Renal cortex interstitium (tissue), 11 donors: ENCODE measurements at regions not wholly inside any gene's neighbourhood (a gene's known extent, or its start where the extent isn't known, plus 50 kb on each side); places are given as distances from the start of the nearest gene placed in this dataset.

Experiments used
- DNase-seq, 11 donors: peaks; one replicate each; pipeline ENCODE4 v3.0.0-alpha.2; 2013; ENCODE audit warnings: low read depth in 9 of 11, low spot score in 4 of 11; ENCODE audit errors: extremely low read depth in 1 of 11

DNA sequence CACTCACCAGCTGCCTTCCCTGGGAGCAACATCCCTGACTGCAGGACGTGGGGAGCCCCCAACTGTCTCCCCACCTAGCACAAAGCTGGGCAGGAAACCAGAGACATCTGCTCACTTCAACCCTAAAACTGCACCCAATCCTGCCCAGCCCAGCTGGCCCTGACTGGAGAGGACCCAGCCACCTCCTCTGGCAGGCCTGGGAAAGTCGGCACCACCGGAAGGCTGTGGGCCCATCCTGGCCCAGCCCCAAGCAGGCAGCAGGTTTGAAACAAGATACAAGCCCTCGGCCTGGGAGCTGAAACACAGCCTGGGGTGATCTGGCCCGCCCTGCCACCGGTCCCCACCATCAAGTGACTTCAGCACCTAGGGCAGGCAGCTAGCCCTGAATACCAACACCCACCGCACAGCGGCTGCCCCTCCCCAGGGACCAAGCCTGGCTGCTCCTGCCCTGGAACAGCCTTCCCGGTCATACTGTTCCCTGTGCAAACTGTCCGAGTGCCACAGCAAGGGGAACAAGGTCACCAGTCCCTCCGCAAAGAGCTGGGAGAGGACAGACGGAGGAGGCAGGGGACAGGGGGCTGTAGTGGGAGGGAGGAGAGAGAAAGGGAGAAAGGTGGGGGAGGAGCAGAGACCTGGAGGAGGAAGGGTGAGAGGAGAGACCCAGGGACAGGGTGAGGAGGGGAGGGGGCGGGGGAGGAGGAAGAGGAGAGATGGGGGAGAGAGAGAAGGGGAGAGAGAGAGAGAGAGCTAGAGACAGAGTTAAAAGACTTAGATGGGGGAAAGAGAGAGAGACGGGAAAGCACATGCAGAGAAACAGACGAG, 115.7 kb downstream of the RFLNA start:
- no peak for DNase-seq

DNA sequence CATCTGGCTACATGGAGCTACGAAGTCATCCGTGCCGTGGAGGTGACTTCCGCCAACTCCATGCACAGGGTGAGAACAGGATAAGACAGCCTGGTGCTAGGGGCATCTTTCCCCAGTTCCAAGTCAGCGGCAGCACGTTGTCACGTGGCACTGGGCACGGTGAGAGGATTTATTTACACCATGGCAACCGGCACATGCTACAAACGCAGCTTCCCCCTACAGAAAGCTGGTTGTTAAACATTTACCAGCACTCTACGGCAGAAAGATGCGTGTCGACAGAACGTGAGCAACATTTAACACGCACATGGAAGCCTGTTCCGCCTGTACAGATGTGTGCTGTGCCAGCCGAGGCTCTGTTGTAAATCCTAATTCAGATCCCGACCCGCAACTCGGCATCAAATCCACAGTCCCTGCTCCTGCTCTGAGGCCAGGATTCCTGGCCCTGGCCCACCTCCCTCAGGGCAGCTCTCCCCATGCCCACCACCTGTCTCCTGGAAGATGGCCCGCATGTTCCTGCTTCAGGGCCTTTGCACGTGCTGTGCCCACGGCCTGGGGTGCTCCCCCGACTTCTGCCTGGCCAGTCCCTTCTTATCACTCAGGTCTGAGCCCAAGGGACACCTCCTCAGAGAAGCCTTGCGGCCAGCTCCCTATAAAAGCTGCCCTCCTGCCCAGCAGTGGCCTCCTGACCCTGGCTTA, 114.1 kb downstream of the RFLNA start:
- DNase-seq, result peak in 2 of 11 donors; percentile 76 to 77

DNA sequence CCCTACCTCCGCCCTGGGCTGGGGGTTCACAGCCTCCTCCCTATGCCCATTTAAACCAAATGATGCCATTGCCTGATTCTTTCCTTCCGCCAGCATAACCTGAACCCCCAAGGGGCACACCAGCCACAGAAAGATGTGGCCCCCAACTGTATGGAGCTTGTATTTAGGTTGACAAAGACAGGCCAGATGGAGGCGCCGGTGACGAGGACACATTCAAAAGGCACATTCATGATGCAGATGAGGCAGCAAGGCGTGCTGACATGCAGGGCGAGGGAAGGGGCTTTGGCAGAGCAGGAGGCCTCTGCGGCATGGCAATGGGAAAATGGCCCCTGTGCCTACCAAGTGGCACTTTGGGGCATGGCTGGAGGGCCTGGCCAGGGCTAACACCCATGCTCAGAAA, 112.2 kb downstream of the RFLNA start:
- DNase-seq, result no peak

DNA sequence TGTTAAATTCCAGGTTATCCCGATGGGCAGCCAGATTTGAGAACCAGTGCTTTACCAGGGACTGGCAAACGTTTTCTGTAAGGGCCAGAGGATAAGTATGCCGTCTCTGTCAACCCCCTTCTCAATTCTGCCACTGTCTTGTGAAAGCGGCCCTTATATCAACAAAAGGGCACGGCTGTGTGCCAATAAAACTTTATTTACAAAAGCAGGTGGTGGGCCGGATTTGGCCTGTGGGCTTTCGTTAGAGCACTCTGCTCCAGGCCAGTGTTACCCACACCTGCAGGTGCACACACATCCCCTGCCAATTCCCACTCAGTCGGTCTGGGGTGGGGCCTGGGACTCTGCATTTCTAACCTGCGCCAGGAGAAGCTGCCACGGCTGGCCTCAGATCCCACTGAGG, 111.2 kb downstream of the RFLNA start:
- no peak for DNase-seq

DNA sequence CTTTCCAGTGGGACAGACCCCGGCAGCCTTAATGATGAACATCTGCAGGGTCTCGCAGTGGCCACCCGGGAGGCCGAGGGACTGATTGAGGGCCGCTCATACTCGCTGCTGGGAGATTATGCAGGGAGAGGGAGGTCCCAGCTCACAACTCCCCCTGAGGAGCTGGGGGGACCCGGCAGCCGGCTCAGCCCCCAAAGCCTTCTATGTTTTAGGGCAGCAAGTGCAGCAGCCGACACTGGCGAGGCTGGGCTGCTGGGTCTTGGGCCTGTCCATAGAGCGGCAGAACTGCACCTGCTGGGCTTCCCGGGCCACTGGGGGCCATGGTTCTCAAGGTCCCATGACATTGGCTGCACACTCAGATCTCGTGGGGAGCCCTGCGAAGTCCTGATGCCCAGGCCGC, 110.7 kb downstream of the RFLNA start:
- DNase-seq, result no peak

DNA sequence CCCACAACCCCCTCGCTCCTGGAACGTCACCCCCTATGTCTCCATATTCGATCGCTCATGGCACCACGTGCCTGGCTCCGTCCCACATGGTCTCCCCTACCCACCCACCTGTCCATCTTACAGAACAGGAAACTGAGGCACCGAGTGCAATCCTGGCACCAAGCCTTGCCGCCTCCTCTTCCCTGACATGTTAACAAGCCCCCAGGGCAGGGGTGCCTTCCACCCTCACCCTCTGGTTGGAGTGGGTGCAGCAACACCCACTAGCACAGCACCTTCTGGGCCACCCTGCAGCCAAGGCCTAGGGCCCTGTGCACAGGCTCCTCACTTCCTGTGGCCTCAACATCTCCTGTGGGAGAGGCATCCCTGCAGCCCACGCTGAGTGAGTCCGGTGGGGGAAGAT, 110.3 kb downstream of the RFLNA start:
- DNase-seq, result no peak

DNA sequence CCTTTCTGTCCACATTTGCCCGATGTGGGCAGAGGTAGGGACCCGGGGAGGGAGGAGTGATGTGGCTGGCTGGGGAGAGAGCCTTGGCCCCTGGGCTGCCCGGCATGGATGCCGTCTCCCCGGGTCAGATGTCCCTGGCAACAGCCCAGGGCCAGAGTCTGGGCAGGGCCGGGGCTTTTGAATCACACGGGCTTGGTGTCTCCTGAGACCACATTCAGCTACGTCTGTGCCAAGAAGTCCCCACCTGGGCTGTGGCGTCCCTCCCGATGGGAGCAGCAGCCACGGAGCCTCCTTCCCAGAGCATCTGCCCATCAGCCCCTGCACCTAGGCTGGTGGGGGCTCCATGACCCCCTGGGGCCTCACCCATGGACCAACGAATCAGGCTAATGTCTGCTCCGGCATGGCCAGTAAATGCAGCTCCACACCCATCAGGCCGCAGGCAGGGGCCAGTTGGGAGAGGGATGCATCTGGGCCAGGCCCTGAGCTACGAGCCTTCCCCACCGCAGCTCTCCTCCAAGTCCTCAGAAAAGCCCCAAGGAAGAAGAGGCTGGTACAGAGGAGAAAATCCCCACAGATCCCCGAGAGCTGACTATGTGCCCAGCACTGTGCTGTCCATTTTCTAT, 109.4 kb downstream of the RFLNA start:
- no peak for DNase-seq

DNA sequence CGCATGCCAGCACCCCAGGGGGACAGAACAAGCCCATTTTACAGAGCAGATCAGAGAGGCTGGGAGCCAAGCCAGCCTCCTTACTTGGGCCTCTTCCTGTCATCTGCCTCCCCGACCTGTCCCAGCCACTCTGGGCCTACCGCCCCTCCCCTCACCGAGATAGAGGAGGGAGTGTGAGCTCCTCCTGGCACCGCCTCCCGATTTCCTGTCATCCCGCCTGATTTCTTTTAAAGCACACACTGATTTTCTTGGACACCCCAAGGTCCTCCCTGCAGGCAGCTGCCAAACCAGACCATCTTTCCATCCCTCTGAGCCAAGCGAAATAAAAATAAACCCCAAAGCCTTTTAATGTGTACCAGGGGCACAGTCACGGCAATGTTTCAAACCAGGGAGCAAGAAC, 108.4 kb downstream of the RFLNA start:
- no peak for DNase-seq

DNA sequence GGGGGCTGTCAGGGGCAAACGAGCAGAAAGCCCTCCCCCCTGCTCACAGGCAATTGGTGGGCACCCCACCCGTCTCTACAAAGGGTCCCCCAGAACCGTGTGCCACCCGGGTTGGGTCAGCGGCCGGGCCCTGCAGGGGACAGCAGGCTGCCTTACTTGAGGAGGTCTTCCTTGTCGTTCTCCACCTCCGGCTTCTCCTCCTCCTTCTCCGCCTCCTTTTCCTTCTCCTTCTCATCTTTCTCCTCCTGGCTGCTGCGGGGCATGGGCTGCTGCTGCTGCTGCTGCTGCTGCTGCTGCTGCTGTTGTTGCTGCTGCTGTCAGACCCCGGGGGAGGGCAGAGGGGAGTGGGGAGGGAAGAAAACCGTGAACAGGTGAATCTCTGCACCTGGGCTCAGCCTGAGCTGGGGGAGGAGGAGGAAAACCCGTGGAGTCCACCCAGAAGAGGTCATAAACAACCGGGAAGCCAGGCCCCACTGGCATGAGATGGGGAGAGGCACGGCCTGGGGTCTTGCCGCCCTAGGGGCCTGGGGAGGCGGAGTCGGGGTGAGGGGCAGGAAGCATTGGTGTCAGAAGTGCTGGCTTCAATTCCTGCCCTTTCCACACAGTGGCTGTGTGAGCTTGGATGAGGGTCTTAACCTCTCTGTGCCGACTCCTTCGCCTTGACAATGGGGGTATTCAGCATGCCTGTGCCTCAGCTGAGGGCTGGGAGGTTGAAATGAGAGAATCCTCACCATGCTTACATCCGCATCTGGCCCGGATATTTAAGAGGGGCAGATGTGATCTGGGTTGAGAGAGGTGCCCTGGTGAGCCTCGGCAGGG, 107.6 kb downstream of the RFLNA start:
- no peak for DNase-seq

DNA sequence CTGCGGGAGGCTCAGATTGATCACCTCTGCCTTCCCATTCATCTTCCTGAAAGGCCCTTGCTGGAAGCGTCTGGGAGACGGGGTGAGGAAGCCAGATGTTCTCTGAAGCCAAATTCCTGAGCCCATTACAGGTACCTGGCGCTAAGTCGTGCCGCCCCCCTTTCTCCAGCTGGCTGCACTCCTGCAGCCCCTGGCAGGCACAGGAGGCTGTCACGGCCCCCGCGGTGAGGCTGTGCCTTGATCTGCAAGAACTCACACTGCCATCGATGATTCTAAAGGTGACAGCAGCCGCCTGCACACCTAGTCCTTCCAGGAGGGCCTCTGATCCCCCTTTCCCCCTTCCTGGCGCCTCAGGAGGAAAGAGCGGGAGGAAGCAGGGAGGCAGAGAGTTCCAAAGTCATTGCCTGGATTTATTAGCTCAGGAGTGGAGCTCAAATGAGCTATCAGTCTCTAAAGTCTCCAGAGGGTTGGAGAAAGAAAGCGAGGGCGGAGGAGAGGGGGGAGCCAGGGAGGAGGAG, 106.9 kb downstream of the RFLNA start:
- DNase-seq, result peak in 2 of 11 donors; percentile 29 to 59

DNA sequence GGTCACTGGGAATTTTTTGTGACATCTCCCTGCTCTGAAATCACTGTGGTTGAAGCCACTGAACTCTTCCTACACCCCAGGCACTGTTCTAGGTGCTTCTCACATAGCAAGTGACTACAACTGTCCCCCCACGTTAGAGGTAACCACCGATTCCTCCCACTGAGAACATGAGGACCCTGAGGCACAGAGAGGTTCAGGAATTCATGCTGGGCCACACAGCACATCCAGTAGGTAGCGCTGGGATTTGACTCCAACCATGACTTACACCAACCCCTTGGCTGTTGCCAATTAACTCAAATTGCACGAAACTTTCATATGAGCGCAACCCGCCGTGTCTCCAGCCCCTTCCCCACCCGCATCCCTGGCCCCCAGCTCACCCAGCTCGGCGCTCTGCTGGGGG, 105.2 kb downstream of the RFLNA start:
- DNase-seq, result no peak

DNA sequence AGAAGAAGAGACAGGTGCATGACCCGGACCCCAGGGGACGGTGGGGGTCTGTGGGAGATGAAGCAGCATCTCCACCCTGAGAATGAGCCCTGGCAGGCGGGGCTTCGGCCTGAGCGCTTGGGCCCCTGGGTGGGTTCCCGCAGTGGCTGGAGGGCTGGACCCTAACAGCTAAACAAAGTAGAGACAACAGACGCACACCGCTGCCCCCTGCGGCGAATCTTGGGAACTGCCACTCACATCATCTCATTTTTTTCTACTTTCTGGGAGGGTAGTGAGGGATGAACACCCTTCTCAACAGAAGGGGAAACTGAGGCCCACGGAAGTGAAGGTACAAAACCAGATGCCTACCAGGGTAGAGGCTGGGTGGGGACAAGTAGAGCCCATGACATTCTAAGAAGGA, 104.7 kb downstream of the RFLNA start:
- DNase-seq, result no peak

DNA sequence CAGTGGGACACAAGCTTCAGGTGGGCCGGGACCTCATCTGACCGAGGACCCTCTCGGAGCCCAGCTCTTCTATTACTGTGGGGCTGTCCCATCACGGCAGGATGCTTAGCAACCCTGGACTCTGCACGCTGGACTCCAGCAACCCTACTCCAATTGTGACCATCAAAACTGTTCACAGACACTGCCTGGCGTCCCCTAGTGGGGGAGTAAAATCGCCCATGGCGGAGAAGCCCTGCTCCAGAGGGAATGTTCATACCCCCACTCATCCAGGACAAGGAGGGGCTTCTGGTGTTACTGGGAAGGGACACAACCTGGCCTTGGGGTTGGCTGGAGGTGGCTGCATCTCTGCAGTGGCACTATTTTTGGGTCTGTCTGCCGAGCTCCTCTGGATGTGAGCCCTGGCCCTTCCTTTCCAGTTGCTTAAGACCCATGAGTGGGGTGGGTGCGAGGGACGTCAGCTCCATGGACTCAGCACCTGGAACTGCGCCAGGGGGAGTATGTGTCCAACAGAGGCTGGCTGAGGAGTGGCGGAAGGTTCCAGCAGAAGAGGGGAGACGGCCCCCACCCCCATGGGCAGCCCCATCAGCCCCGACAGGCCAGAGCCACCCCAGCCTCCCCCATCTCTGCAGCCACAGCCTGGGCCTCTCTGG, 103.8 kb downstream of the RFLNA start:
- DNase-seq, result no peak

DNA sequence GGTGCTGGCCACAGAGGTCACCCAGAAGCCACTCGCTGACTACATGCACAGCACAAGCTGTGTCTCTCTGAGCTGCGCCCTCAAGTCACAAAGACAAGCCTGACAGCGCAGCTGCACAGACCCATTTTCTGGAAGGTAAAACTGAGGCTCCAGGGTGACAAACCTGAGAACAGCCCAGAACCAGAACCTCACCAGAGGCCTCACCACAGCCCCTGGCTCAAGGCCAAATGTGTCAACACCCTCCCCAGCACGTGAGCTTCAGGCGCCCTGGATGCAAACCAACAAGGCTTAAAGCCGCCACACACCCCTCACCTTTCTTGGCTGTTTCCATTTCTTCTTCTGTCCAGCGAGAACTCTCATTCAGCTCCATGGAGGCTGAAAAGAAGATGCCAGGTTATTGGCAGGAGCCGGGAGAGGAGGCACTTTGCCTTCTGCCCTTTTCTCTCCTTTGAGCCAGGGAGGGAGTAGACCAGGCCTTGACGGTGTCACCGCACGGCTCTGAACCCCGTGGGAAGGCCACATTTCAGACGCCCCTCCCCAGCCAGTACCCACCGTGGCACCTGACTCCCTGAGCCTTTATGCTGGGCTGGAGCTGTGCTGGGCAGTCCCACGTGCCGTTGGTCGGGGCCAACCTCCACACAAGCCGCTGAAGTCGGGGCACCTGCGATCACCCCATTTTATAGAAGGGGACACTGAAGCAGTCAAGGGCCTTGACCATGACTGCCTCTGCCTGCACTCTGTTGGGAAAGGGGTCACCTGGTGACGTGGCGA, 103.1 kb downstream of the RFLNA start:
- DNase-seq, result no peak

DNA sequence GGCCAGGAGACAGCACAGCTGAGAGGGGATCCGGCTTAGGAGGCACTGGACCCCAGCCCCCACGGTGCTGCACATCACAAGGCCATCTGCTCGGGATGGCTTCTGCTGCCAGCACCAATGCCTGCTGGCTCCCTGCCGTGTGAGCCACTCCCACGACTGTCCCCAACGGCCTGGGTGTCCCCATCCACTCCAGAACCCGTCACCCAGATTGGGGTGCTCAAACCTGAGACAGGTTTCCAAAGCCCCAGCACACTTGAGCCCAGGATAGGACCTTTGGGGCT, 102.4 kb downstream of the RFLNA start:
- no peak for DNase-seq

DNA sequence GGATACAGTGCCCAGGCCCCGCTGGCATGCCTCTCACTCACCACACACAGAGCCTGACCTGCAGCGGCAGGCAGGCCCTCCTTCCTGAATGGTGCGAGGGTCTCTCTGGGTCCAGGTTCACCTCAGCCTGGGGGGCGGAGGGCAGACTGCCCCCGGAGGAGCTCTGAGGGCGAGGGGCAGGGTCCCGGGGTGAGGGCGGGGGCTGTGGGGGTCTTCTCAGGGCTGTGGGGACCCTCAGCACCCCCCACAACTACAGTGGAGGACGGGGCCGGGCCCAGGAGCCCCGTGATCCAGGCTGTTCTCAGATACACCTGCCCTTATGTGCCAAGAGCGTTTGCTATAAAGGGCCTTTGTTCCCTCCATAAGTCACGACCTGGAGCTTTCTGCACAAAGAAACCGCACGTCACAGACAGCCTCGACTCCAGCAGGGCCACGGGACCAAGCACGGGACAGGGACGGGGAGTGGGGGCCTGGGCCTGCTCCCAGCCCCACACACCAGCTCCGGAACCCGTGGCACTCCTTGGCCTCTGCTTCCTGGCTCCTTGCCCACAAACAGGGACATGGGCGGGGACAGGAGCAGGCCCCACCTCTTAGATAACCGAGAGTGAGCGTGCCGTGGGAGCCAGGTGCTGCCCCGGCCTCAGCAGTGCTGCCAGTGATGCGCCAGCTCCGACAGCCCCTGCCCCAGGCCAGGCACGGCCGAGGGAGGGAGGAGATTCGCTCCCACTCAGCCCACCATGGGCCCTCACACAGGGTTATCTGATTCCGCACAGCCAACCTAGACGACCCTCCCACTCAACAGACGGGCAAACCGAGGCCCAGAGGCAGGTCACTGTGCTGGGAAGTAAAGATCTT, 101.9 kb downstream of the RFLNA start:
- DNase-seq, result no peak

DNA sequence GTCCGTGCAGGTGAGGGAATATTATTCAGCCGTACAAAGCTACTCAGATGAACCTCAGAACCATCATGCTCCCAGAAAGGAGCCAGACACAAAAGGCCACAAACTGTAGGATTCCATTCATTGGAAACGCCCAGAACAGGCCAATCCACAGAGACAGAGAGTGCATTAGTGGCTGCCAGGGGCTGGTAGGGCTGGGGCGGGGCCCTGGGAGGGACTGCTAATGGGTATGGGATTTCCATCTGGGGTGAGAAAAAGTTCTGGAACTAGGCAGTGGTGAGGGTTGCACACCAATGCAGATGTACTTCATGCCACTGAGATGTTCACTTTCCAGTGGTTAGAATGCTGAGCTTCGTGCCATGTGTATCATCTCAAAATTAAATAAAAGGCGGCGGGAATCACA, 101.1 kb downstream of the RFLNA start:
- no peak for DNase-seq
